GM19452 (cell line): ENCODE measurements at regions not wholly inside any gene's neighbourhood (a gene's known extent, or its start where the extent isn't known, plus 50 kb on each side); places are given as distances from the start of the nearest gene placed in this dataset.
"Not testable (repeated sequence)": the region's sequence is repeated elsewhere in the genome, so short reads cannot be mapped to it uniquely, and the experiment has no call there.

ENCODE experiments used
- ATAC-seq: cut with Tn5 transposase; IDR thresholded peaks from one replicate; pipeline ENCODE4 v1.9.1; 2021; ENCODE audit not compliant: unreplicated experiment

DNA sequence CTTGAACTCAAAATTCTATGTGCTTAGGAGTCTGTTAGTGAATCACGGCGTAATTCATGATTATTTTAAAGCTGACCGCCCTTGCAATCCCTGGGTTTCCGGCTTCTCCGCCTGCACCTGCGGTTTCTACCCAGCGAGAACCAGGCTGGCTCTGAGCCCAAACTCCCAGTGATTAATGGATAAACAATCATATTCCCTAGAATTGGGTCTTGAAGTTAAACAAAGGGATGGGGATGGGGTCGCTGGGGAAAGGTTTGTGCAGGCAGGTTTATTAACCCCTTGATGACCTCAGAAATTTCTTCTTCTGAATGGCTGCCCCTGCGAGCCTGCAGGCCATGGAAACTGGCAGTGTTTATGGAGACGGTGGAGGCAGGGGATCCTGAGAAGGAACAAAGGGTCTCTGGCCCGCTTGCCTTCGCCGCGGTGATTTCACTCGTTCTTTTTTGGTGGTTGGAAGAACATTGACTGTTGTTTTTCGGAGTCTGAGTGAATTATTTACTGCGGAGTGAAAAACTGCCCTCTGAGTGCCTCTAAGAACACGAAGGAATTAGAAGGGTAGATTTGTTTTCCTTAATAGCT lies 1000.3 kb downstream of the BRD1 start:
- no peak for ATAC-seq

DNA sequence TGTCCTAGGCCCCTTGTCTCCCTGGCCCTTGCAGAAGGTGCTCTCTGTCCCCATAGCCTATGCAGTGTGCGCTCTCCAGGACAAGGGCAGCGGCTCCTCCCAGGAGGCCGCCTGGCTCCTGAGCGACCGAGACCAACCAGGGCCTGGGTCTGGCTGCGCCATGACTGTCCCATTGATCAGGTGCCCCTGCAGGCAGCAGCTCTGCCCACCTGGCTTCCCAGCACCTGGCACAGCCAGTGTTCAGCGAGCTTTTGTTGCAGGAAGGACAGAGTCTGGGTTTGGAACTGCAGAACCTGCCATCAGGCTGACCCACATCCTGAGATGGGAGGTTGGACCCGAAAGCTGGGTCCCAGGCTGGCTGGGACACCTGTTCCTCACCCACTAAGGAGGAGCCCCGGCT lies 1001.1 kb downstream of the BRD1 start:
- ATAC-seq = no peak

DNA sequence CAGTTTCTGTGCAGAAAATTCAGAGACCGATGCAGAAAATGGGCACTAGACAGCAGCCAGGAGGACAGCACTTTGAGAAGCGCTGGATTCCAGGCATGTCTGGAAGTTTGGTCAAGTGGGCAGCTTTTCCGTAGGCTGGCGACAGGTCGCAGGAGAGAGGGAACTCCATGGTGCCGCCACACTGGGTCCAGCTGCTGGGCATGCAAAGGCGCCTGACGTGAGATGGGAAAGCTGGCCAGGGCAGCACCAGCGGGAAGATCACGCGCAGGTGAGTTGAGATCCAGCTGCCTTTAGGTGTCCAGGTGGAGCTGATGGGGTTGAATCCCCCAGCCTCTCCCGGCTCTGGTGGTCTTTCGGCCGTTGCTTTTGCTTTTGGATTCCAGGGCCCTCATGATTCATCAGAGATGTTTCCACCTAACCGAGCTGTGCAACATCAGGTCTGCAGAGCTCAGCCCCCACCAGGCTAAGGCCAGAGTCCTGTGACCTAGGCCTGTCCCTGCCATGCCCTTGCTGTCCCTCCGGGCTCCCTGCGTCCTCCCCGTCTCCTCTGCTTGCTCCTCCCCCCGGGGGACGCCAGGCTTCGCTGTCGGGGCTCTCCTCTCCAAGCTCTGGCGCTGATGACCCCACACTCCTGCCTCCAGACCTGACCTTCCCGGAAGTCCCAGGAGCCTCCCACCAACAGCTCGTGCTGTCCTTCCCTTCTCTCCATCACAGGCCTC lies 1001.7 kb downstream of the BRD1 start:
- no peak for ATAC-seq

DNA sequence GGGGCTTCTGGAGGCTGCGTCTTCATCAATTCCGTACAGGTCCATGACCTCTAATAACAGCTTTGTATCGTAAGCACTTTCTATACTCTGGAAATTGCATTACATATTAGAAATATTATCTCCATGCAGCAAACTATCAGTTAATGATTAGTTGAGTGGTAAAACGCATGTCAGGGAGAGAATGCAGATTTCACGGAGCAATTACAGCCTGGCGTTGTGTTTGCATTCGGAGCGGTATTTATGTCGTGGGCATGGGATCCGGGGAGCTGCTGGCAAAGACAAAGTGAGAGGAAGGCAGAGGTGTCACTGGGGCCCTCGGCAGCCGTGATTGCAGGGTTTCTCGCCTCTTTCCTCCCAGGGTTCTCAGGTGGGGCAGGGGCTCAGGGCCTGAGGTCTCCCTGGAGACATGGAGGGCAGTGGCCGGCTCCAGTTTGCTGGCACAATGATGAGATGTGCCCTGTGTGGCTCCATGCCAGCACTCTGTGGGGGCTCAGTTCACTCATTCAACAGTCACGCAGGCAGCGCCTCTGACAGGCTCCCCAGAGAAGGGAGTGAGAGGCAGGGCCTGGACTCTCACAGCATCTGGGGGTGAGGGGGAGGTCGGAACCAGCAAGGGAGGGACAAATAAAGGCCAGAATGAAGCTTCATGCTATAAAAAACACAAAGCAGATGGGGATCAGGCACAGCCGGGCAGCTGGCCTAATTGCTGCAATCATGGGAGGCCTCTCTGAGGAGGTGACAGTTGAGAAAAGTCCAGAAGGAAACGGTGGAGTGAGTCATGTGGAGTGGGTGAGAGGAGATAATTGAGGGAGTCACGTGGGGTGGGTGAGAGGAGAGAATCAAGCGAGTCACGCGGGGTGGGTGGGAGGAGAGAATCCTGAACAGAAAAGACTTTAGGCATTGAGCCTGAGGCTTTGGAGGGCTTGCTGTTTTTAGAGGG lies 1002.7 kb downstream of the BRD1 start:
- no peak for ATAC-seq

DNA sequence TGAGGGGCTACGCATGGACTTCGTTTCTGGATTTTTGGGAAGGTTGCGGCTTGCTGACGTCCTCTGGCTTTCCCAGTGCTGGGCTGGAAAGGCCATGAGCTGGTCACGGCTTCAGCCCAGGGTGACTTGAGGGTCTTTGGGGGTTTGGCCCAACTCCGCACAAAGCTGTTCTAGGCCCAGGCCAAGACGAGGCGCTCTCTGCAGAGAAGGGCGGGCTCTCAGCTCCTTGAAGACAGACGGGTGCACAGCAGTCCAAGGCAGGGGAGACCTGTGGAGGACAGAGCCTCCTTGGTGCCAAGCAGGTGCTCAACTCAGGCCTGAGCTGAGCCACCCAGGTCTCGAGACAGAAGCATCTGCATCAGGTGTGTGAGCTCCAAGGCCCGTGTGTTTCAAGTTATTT lies 1003.7 kb downstream of the BRD1 start:
- no peak for ATAC-seq

DNA sequence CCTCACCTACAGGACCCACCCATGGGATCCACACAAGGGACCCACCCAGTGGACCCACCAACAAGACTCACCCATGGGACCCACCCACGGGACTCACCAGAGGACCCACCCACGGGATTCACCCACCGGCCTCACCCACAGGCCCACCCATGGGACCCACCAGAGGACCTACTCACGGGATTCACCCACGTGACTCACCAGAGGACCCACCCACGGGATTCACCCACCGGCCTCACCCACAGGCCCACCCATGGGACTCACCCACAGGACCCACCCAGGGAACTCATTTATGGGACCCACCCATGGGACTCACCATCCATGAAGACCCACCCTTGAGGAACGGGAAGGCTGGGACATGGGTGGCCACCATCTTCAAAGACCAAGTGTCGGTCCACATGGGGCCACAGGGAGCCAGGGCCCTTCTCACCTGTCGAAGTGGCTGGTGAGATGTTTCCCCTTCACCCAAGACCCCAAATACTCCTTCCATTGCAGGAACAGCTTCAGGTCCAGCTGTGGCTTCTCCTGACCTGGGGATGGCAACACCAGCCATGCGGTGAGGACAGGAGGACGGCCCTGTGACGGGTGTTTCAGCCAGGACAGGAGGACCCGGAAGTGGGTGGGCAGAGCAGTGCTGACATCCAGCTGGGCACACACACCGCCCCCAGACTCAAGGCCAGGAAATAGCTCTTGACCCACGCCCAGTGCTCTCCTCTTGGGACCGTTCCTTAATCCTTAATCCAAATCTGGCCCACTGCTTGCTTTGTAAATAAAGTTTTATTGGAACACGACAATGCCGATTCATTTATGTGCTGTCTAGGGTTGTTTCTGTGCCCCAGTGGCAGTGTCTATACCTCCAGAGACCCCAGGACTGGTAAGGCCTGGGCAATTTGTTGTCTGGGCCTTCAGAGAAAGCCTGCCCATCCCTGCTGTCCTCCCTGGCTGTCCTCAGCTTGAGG lies 1005.1 kb downstream of the BRD1 start:
- no peak for ATAC-seq

DNA sequence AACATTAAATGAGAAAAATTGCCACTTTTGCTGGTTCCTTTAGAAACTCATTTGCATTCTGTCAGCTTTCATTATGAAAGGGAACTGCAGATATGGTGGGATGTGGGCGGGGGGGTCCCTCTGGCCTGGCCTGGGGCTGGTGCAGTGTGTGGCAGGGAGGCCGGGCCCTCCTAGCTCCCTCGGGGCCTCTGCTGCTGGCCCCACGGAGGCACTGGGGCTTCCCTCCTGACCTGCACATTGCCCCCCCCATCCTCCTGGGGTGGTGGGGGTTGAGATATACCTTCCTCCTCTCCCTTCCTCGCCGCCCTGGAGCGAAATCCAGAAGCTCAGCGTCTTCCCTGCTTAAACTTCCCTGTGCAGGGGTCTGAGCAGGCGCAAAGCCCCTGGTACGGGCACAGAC lies 1005.9 kb downstream of the BRD1 start:
- ATAC-seq = no peak

DNA sequence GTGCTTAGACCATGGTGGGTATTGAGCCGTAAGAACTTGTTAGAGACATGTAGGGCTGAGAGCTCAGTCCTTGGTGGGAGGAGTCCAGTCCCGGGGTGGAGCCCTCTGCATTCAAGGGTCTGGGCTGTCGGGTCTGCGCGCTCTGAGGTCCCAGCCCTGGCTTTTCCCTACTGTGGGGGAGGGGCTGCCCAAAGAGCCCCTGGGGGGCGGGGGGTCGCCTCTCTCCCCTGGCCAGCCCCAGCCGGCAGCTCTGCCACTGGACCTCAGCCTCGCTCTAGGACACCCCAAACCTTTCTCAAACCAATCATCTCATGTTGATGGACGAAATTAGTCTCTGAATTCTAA lies 1006.4 kb downstream of the BRD1 start:
- no peak for ATAC-seq

DNA sequence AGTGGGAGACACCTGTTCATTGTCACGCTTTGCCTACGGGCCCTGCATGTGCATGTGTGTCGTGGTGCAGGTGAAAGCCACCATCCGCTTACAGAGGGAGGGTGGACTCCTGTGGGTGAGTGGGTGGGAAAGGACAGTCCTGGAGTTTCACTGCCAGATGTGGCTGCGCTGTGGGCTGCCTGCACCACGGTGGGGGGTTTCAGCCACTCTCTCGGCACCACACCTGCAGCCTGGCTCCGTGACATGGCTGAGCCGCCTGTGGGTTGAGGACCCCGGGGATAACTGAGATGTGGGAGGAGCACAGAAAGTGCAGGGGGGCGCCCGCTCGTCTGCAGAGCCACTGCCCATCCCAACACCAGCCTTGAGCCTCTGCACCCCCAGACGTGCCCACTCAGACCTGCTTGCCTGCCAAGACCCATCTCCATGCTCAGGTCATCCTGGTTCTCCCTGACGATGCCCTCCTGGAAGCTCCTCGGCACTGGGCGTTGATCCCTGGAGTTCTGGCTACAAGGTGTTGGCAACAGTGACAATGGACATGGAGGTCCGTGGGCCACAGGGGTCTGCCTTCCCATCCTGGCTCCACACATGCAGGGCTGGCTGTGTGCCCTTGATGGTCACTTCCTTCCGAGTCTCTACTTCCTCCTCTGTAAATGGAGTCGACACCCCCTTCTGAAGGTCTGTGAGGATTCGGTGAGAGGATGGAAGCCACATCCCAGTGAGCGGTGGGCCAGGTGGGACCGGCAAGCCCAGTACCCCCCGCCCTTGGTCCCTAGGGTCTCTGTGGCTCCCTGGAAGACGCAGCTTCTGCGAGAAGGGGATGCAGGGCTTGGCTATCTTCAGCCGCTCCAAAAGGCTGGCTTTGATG lies 1007.0 kb downstream of the BRD1 start:
- no peak for ATAC-seq

DNA sequence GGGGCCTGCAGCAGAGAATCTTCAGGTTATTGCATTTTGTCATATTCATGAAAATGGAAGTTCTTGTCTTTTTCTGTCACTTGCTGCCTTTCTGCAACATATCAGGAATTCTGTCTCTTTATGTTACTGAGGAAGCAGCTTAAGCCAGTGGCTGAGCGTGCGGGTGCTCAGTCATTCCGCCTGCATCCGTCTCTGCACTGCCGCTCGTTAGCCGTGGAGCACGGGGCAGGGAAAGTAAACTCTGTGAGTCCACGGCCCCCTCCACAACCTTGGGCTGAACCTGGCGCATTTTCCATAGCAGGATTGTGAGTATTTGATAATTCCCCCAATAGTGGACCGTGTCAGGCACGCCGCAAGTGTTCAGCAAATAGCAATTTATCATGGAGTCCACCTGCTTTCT lies 1007.7 kb downstream of the BRD1 start:
- no peak for ATAC-seq

DNA sequence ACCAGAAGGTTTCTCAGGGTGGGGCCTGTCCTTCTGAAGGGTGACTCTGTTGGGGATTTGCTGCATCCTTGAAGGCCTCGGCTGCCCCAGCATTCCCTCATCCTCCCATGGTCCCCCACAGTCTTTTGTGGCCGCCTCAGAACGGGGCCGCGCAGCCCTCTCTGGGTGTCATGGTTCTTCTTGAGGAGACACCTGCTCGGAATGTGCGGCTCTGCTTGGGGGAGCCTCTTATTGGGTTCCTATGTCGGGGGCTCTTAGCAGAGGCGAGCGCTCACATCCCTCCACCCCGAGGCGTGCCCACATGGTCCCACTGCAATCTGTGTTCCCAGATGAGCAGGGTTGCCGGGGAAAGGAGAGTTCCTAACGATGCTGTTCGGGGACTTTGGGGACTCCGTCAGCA lies 1008.4 kb downstream of the BRD1 start:
- no peak for ATAC-seq

DNA sequence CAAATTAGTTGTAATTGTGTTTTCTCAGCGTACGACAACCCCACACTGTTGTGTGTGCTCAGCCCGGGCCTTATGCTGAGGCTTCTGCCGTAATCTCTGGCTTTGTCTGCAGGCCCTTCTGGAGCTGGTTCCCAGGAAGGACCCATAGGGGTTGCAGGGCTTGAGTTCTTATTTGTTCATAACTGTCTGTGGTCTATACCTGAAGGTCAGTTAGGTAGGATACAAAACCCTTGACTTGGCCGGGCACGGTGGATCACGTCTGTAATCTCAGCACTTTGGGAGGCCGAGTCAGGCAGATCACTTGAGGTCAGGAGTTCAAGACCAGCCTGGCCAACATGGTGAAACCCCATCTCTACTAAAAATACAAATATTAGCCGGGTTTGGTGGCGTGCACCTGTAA lies 1010.2 kb downstream of the BRD1 start:
- ATAC-seq = not testable (repeated sequence)

DNA sequence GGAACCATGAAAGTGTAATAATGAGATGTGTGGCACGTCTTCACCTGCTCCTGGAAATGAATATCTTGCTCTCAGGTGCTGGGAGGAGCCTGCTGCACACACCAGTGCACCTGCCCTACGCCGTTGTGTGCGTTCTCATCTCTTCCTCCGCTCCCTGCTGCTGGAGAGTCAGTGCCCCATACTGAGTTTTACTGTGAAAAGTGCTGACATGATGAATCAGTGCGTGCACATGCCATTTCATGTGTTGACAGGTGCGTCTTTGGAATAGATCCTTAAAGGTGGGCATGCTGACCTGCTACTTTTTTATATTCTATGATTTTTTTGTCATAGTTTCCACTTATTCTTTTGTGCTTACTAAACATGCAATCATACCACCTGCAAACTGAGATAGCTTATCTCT lies 1015.8 kb downstream of the BRD1 start:
- no peak for ATAC-seq

DNA sequence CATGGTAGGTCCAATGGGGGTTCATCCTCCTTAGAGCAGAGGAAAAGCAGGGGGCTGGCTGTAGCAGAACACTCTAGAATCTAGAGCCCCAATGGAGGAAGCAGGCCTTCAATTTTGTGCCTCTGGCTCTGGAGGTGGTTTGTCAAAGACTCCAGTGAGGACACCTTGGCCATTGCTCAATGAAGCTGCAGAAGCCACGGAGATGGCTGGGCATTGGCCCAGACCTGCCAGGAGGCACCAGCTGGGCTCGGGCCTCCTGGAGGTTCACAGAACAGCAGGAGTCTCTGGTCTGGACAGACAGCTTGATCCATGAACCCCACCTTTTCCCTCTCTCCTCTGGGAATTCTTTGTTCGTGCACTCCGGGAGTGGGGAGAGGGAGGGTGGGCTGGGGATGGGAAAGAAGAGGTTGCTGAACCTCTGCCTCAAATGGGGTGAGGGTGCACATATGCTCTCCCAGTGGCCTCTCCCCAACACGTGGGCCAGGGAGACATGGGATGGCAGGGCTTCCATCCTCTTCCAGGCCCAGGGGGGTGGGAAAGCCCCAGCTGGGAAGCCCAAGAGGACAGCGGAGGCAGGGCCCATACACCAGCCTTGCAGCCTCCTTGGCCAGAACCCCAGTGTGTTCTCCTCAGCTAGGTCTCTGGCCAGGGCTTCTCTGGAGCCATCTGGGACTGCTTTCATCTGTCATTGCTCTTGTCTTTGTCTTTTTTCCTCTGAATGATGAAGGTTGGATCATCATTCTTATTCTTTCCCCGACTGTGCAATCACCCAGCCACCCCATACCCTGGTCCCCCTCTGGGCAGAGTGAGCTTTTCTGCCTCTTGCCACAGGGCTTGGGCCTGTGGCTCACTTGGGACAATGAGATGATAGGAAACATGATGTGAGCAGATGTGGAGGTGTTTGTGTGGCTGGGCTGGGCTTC lies 1019.4 kb downstream of the BRD1 start:
- ATAC-seq = no peak

DNA sequence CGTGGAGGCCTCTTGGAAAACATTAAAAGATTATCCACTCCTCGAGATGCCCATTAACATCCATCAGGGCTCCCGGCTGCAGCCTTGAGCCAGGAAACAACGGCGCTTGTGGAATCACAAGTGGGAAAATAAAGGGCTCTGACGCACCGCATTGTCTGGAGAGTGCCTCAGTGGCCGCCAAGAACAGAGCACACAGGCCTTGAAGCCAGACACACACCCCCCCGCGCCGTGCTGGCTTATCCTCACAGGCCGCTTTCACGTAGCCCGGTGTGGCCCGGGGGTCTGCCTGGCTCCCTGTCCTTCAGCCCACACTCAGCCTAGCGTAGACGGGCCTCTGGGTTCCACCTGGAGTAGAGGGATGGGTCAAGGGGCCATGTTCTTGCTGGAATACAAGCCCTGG lies 1020.5 kb downstream of the BRD1 start:
- ATAC-seq = no peak

DNA sequence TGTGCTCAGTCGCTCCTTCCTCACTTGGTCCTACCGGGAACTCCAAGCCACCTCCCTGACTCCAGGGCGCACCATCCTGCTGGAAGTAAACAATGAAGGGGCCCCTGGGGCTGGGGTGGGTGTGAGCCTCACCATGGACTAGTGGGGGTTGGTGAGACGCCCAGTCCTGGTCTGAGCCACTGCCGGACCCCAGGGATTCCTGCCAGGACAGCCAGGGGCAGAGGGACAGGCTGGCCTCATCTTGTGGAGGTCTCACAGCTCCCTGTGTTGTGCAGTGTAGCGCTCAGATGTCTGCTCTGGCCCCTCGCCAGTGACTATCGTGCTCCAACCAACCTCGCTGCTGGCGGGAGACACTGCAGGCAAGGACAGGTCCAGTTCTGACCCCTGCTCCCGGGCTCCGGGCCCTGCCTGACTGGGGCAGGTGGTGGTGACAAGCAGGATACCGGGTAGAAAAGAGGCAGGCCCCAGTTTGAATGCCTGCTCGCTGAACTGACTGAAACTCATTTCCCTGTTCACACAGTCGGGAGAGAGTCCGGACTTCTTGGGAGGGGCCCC lies 1021.4 kb downstream of the BRD1 start:
- no peak for ATAC-seq

DNA sequence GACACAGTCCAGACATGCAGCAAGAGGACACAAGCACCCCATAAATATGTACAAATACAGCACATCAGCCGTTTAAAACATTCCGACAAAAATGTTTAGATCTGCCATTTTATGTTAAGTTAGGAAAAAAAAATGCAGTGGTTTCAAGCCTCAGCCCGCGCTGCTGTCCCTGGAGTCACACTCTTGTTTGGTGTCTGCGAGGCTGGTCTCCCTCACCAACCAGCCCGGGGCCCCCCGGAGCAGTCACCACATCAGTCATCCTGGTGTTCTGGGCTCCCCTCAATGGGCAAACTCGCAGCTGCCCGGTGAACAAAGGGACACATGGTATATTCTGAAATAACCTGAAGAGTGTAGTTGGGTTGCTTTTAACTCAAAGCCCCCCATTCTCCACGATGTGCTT lies 1022.2 kb downstream of the BRD1 start:
- ATAC-seq = no peak

DNA sequence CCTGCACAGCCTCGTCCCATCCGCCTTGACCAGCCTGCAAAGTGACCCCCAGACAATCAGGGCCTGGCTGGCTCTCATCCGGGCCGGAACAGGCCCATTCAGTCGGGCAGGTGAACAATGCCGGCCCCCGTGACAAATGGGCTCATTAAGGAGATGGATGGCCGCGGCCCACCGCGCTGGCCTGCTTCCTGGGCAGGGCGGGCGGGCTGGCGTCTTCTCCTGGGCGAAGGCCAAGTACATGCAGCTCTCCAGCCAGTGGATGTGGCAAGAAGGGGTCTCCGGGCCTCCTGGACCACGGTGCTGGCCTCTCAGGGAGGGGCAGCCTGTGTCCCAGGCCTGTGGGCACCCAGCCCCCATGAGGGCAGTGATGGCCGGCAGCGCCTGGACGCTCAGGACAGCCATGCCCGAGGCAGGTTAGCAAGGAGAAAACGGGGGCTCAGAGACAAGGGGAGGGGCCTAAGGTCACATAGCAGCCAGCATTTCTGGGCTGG lies 1022.8 kb downstream of the BRD1 start:
- ATAC-seq = no peak
